Lower lobe of right lung (tissue), 2 donors: ENCODE measurements at regions not wholly inside any gene's neighbourhood (a gene's known extent, or its start where the extent isn't known, plus 50 kb on each side); places are given as distances from the start of the nearest gene placed in this dataset.

Experiments used
- ATAC-seq, 2 donors: fragments of 200-7000 bp; cut with Tn5 transposase; one replicate each; pipeline ENCODE4 v1.9.1; 2020 to 2022; ENCODE audit warnings: mild to moderate bottlenecking in 2 of 2, moderate library complexity in 2 of 2
- DNase-seq: peaks from one replicate; pipeline ENCODE4 v3.0.0-alpha.2; 2020
- H3K27ac ChIP-seq: fragments of 200-600 bp; one replicate; pipeline ENCODE4 v1.8.0; 2022
- H3K27me3 ChIP-seq: fragments of 200-600 bp; one replicate; pipeline ENCODE4 v1.8.0; 2022; ENCODE audit warnings: low read depth
- H3K36me3 ChIP-seq: fragments of 200-600 bp; one replicate; pipeline ENCODE4 v1.8.0; 2022; ENCODE audit warnings: mild to moderate bottlenecking
- H3K4me1 ChIP-seq: fragments of 200-600 bp; one replicate; pipeline ENCODE4 v1.8.0; 2022
- H3K4me3 ChIP-seq: fragments of 200-600 bp; one replicate; pipeline ENCODE4 v1.8.0; 2022; ENCODE audit warnings: mild to moderate bottlenecking
- H3K9me3 ChIP-seq: fragments of 200-600 bp; one replicate; pipeline ENCODE4 v1.8.0; 2022
- CTCF ChIP-seq: fragments of 200-600 bp; IDR thresholded peaks from one replicate; pipeline ENCODE4 v1.8.0; 2022; ENCODE audit warnings: antibody characterized with exemption, mild to moderate bottlenecking
- intact Hi-C: fragments of 100-400 bp; cut with DNase I; formaldehyde crosslinking; loops from one replicate; pipeline ENCODE4 v1.11.0; 2022
- donor health status: DM: no; HTN: yes; CAD: no; lungs with severe emphysema.

DNA sequence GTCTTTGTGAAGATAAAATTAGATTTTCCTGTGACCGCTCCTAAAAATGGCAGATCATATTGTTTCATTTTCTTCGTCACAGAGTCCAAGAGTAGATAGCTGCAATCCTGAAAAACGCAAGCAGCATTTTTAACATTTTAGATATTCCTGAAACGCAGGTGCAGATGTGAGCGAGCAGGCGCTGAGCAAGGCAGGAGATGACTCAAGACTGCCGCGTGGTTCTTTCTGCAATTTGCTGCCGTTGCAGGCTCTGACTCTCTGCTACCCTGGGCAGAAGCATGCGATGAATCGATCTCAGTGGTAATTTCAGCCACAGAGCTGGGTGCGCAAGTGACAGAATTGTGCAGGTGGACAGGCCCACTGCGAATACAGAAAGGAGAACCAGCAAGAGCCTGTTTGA lies 331.9 kb downstream of the ACTR3B start:
- TF ChIP-seq CTCF: no peak
- H3K9me3 ChIP-seq: no peaks in the 10 kb centered on the region
- no peaks in the 10 kb centered on the region for H3K36me3 ChIP-seq
- H3K4me1 ChIP-seq: no peaks in the 10 kb centered on the region
- intact Hi-C loops: no loop called here
- no peak overlapping the region for H3K4me3 ChIP-seq
- no peaks in the 10 kb centered on the region for H3K27me3 ChIP-seq
- ATAC-seq (no peak), DNase-seq (no peak)
- no peak overlapping the region for H3K27ac ChIP-seq

DNA sequence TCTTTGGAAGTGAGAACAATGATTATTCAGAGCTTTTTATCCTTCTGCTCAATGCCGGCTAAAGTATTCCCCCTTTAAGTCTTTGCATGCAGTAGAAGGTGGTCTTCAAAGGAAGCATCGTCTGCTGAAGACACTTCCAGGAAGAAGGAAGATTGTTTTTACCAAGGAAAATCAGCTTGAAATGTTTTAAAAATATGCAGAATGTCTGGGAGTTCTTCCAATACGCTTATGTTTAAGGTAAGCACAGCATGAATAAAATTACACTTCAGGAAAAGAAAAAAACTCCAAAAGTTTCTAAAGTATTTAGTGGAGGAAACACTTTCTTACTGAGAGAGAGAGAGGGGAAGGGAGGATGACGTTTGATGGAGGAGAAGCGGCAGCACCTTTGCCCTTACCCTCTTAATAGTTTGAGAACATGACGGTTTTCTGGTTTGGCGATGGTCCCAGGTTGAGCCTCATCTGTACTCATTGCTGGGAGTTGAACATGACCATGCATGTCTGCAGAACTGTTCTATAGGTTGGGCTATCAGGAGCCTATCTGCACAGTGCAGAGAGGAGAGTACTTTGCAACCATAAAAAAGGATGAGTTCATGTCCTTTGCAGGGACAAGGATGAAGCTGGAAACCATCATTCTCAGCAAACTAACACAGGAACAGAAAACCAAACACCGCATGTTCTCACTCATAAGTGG lies 338.1 kb downstream of the ACTR3B start:
- Histone ChIP-seq H3K27me3 (no peaks in the 10 kb centered on the region), H3K9me3 (no peaks in the 10 kb centered on the region), H3K27ac (no peak overlapping the region), H3K4me3 (no peak overlapping the region), H3K4me1 (no peaks in the 10 kb centered on the region), H3K36me3 (no peaks in the 10 kb centered on the region)
- ATAC-seq (no peak), DNase-seq (no peak)
- no peak for TF ChIP-seq CTCF
- intact Hi-C loops: no loop called here

DNA sequence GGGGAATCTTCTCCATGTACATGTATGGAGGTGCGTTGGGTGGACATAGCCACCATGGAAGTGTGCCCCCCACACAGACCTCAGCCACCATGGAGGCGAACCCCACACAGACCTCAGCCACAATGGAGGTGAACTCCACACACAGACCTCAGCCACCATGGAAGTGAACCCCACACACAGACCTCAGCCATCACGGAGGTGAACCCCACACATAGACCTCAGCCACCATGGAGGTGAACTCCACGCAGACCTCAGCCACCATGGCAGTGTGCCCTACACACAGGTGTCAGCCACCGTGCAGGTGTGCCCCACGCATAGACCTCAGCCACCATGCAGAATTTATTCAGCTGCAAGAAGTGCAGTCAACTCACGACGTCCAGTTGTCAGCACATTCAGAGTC lies 339.7 kb downstream of the ACTR3B start:
- DNase-seq (no peak), ATAC-seq (peak; percentile 31 to 37)
- H3K4me3 ChIP-seq: no peak overlapping the region
- no peaks in the 10 kb centered on the region for H3K4me1 ChIP-seq
- TF ChIP-seq CTCF: no peak
- H3K9me3 ChIP-seq: no peaks in the 10 kb centered on the region
- H3K36me3 ChIP-seq: no peaks in the 10 kb centered on the region
- H3K27me3 ChIP-seq: no peaks in the 10 kb centered on the region
- no peak overlapping the region for H3K27ac ChIP-seq
- intact Hi-C loops: no loop called here

DNA sequence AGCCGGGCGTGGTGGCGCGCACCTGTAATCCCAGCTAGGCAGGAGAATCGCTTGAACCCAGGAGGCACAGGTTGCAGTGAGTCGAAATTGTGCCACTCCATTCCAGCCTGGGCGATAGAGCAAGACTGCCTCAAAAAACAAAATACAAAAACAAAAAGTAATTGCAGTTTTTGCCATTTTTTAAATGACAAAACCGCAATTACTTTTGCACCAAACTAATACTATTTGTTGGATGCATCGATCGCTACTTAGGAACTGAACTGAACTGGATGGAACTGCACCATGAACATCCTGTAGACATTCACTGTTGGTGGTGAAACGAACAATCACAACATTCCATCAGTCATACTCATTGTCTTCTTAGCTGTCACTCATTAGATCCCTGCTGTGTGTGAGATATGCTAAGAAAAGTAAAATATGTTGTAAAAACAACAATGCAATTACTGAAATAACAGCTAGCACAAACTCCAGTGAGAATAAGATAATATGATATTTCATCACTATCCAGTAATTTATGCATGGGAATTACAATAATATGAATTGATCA lies 341.2 kb downstream of the ACTR3B start:
- Histone ChIP-seq H3K27me3 (no peaks in the 10 kb centered on the region), H3K4me3 (no peak overlapping the region), H3K9me3 (no peaks in the 10 kb centered on the region), H3K4me1 (no peaks in the 10 kb centered on the region), H3K27ac (no peak overlapping the region), H3K36me3 (no peaks in the 10 kb centered on the region)
- no peak for TF ChIP-seq CTCF
- DNase-seq (no peak), ATAC-seq (no peak)
- intact Hi-C loops: no loop called here

DNA sequence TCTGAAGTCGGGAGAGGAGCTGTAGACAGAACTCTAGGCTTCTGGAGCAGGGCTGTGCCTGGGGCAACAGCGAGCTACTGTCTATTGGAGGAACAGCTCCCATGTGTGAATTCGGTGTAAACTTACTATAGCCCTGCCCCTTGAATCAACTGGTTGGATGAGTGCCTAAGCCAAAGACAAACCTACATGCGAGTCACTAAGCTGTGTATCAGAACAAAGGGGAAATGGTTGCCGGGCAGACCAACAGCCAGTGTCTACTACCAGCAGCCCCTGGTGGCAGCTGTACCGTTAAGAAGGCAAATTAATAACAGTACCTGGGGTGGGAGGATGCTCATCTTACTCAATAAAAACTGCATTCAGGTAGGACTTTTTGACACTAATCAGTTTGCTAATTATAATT lies 343.6 kb downstream of the ACTR3B start:
- Histone ChIP-seq H3K4me1 (no peaks in the 10 kb centered on the region), H3K36me3 (no peaks in the 10 kb centered on the region), H3K9me3 (no peaks in the 10 kb centered on the region), H3K27ac (no peak overlapping the region), H3K27me3 (no peaks in the 10 kb centered on the region), H3K4me3 (no peak overlapping the region)
- DNase-seq: no peak
- intact Hi-C loops: no loop called here
- no peak for TF ChIP-seq CTCF
- ATAC-seq: no peak
